GM18502 (cell line): ENCODE measurements at regions not wholly inside any gene's neighbourhood (a gene's known extent, or its start where the extent isn't known, plus 50 kb on each side); places are given as distances from the start of the nearest gene placed in this dataset.

ENCODE experiments used
- ATAC-seq: cut with Tn5 transposase; IDR thresholded peaks from one replicate; pipeline ENCODE4 v1.9.1; 2021; ENCODE audit warnings: mild to moderate bottlenecking; ENCODE audit not compliant: unreplicated experiment, poor library complexity

- ATAC-seq, result no peak
Measured at GRCh38 chr3:14252321-14253021, 73.9 kb downstream of the LSM3 start.

- ATAC-seq, result no peak
Measured at GRCh38 chr3:14253022-14253706, 74.5 kb downstream of the LSM3 start.

GRCh38 chr3:14253707-14254382 lies 75.2 kb downstream of the LSM3 start:
- ATAC-seq, result no peak

- ATAC-seq, result no peak
Measured at GRCh38 chr3:14254812-14255702, 76.4 kb downstream of the LSM3 start.

GRCh38 chr3:14256046-14256445 lies 77.4 kb downstream of the LSM3 start:
- ATAC-seq, result no peak

GRCh38 chr3:14256561-14257342 lies 78.1 kb downstream of the LSM3 start:
- ATAC-seq, result no peak

GRCh38 chr3:14258906-14259904 lies 80.6 kb downstream of the LSM3 start:
- no peak for ATAC-seq

- ATAC-seq, result no peak
Measured at GRCh38 chr3:14260463-14260862, 81.8 kb downstream of the LSM3 start.

GRCh38 chr3:14261229-14261628 lies 82.6 kb downstream of the LSM3 start:
- no peak for ATAC-seq

GRCh38 chr3:14262212-14262611 lies 83.6 kb downstream of the LSM3 start:
- no peak for ATAC-seq

- ATAC-seq, result no peak
Measured at GRCh38 chr3:14262867-14263266, 84.2 kb downstream of the LSM3 start.

- ATAC-seq, result no peak
Measured at GRCh38 chr3:14263317-14264005, 84.8 kb downstream of the LSM3 start.

- ATAC-seq, result no peak
Measured at GRCh38 chr3:14265246-14265962, 86.8 kb downstream of the LSM3 start.

- no peak for ATAC-seq
Measured at GRCh38 chr3:14266361-14266760, 87.7 kb downstream of the LSM3 start.

GRCh38 chr3:14267976-14268375 lies 89.4 kb downstream of the LSM3 start:
- ATAC-seq, result no peak

GRCh38 chr3:14268897-14269296 lies 90.3 kb downstream of the LSM3 start:
- ATAC-seq, result no peak
